GM12878 (cell line): ENCODE measurements at regions not wholly inside any gene's neighbourhood (a gene's known extent, or its start where the extent isn't known, plus 50 kb on each side); places are given as distances from the start of the nearest gene placed in this dataset.

Source experiments
- FOXK2 ChIP-seq: fragments of 450-650 bp; IDR thresholded peaks from 2 replicates; pipeline ENCODE4 v1.6.1; 2017; ENCODE audit warnings: mild to moderate bottlenecking, moderate library complexity
- NFIC ChIP-seq: IDR thresholded peaks from 2 replicates; pipeline ENCODE4 v1.6.1; 2012; ENCODE audit warnings: low read depth, mild to moderate bottlenecking, inconsistent platforms, low read length, moderate library complexity
- POLR2A ChIP-seq: IDR thresholded peaks from 2 replicates; pipeline ENCODE4 v1.6.1; 2011; ENCODE audit warnings: low read depth, mild to moderate bottlenecking, low read length
- RAD21 ChIP-seq: IDR thresholded peaks from 2 replicates; pipeline ENCODE4 v1.6.1; 2011; ENCODE audit warnings: mild to moderate bottlenecking, low read depth, low read length, moderate library complexity; ENCODE audit not compliant: insufficient read depth
- TF ChIP-seq, protein P1 (sequence below), 3 experiments: IDR thresholded peaks in 2 of 3; conservative IDR thresholded peaks in 1 of 3; 2 replicates each; pipeline ENCODE4 v1.5.1; 2011; ENCODE audit warnings: low read depth in 3 of 3, low read length in 3 of 3, mild to moderate bottlenecking in 3 of 3, control low read depth in 2 of 3, moderate library complexity in 2 of 3, inconsistent platforms in 1 of 3, mixed read lengths in 1 of 3; ENCODE audit not compliant: control insufficient read depth in 2 of 3, insufficient read depth in 1 of 3; ENCODE audit errors: extremely low read depth in 1 of 3

DNA sequence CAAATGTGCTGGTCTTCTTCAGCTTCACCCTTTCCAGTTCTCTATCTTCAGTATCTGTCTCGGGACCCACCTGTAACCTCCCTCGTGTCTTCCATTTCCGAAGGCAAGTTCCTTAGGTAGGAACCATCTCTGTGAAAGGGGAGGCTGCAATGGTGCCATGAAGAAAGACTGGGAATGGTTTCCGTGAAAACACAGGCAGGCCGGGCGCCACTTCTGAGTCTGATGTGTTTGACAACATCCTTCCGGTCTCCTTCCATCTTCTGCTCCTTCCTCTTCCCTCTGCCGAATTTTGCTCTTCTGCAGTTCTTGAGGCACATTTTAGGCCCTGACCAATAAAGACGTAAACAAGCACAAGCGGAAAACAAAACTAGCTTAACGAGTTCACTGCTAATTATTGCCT lies 328.0 kb downstream of the THBS2 start:
- TF ChIP-seq POLR2A: no peak
- TF ChIP-seq, protein P1, sequence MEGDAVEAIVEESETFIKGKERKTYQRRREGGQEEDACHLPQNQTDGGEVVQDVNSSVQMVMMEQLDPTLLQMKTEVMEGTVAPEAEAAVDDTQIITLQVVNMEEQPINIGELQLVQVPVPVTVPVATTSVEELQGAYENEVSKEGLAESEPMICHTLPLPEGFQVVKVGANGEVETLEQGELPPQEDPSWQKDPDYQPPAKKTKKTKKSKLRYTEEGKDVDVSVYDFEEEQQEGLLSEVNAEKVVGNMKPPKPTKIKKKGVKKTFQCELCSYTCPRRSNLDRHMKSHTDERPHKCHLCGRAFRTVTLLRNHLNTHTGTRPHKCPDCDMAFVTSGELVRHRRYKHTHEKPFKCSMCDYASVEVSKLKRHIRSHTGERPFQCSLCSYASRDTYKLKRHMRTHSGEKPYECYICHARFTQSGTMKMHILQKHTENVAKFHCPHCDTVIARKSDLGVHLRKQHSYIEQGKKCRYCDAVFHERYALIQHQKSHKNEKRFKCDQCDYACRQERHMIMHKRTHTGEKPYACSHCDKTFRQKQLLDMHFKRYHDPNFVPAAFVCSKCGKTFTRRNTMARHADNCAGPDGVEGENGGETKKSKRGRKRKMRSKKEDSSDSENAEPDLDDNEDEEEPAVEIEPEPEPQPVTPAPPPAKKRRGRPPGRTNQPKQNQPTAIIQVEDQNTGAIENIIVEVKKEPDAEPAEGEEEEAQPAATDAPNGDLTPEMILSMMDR (IDR thresholded peaks at IDR 0.05 in 2 of 3, conservative IDR thresholded peaks at IDR 0.05 in 1 of 3; ENCODE audit: control insufficient read depth in 2 of 3, extremely low read depth in 1 of 3, insufficient read depth in 1 of 3, low read depth in 3 of 3, low read length in 3 of 3): no peak
- TF ChIP-seq FOXK2: no peak
- TF ChIP-seq NFIC: no peak
- TF ChIP-seq RAD21: no peak
